ENCODE measurements at regions not wholly inside any gene's neighbourhood (a gene's known extent, or its start where the extent isn't known, plus 50 kb on each side); places are given as distances from the start of the nearest gene placed in this dataset.

- Histone ChIP-seq H3K36me3 (ENCODE audit: control insufficient read depth in 4 of 4, insufficient read depth in 3 of 4, low read depth in 1 of 4, low read length in 3 of 4) (no peaks in the 10 kb centered on the region), H3K9ac (ENCODE audit: low read depth in 1 of 2, low read length in 2 of 2) (no peak overlapping the region), H3K9me3 (ENCODE audit: control insufficient read depth in 4 of 4, low read length in 3 of 4) (no peaks in the 10 kb centered on the region), H3K4me3 (ENCODE audit: low read depth in 1 of 3, low read length in 3 of 3) (no peak overlapping the region), H3K27ac (ENCODE audit: low read depth in 1 of 2, low read length in 2 of 2) (no peak overlapping the region), H3K27me3 (ENCODE audit: control insufficient read depth in 4 of 4, insufficient read depth in 4 of 4, low read length in 3 of 4) (no peaks in the 10 kb centered on the region), H3K4me1 (ENCODE audit: control insufficient read depth in 4 of 4, insufficient read depth in 4 of 4, low read length in 3 of 4) (no peaks in the 10 kb centered on the region)
- DNase-seq (ENCODE audit: low spot score): no peak
- TF ChIP-seq TAF1 (conservative IDR thresholded peaks at IDR 0.05): no peak
- no peak for TF ChIP-seq HNF4G (IDR thresholded peaks at IDR 0.05)
- no peak for TF ChIP-seq EGR1 (IDR thresholded peaks at IDR 0.05; ENCODE audit: low read depth in 2 of 2)
- no peak for TF ChIP-seq RXRA (IDR thresholded peaks at IDR 0.05)
- TF ChIP-seq MAX (IDR thresholded peaks at IDR 0.05): no peak
- TF ChIP-seq, protein P1, sequence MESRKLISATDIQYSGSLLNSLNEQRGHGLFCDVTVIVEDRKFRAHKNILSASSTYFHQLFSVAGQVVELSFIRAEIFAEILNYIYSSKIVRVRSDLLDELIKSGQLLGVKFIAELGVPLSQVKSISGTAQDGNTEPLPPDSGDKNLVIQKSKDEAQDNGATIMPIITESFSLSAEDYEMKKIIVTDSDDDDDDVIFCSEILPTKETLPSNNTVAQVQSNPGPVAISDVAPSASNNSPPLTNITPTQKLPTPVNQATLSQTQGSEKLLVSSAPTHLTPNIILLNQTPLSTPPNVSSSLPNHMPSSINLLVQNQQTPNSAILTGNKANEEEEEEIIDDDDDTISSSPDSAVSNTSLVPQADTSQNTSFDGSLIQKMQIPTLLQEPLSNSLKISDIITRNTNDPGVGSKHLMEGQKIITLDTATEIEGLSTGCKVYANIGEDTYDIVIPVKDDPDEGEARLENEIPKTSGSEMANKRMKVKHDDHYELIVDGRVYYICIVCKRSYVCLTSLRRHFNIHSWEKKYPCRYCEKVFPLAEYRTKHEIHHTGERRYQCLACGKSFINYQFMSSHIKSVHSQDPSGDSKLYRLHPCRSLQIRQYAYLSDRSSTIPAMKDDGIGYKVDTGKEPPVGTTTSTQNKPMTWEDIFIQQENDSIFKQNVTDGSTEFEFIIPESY (IDR thresholded peaks at IDR 0.05): no peak
- no peak for TF ChIP-seq FOXA2 (IDR thresholded peaks at IDR 0.05)
- no peak for TF ChIP-seq HNF4A (conservative IDR thresholded peaks at IDR 0.05)
- TF ChIP-seq, protein P2, sequence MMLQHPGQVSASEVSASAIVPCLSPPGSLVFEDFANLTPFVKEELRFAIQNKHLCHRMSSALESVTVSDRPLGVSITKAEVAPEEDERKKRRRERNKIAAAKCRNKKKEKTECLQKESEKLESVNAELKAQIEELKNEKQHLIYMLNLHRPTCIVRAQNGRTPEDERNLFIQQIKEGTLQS (IDR thresholded peaks at IDR 0.05): no peak
- TF ChIP-seq CTCF (IDR thresholded peaks at IDR 0.05; ENCODE audit: low read depth, low read length, missing input control): no peak
- TF ChIP-seq, protein P3, sequence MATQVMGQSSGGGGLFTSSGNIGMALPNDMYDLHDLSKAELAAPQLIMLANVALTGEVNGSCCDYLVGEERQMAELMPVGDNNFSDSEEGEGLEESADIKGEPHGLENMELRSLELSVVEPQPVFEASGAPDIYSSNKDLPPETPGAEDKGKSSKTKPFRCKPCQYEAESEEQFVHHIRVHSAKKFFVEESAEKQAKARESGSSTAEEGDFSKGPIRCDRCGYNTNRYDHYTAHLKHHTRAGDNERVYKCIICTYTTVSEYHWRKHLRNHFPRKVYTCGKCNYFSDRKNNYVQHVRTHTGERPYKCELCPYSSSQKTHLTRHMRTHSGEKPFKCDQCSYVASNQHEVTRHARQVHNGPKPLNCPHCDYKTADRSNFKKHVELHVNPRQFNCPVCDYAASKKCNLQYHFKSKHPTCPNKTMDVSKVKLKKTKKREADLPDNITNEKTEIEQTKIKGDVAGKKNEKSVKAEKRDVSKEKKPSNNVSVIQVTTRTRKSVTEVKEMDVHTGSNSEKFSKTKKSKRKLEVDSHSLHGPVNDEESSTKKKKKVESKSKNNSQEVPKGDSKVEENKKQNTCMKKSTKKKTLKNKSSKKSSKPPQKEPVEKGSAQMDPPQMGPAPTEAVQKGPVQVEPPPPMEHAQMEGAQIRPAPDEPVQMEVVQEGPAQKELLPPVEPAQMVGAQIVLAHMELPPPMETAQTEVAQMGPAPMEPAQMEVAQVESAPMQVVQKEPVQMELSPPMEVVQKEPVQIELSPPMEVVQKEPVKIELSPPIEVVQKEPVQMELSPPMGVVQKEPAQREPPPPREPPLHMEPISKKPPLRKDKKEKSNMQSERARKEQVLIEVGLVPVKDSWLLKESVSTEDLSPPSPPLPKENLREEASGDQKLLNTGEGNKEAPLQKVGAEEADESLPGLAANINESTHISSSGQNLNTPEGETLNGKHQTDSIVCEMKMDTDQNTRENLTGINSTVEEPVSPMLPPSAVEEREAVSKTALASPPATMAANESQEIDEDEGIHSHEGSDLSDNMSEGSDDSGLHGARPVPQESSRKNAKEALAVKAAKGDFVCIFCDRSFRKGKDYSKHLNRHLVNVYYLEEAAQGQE (IDR thresholded peaks at IDR 0.05): no peak
- TF ChIP-seq JUND (IDR thresholded peaks at IDR 0.05): no peak
- TF ChIP-seq RAD21 (IDR thresholded peaks at IDR 0.05): no peak
- TF ChIP-seq FOXA1 (IDR thresholded peaks at IDR 0.05): no peak
- no peak for TF ChIP-seq GABPA (IDR thresholded peaks at IDR 0.05 in 1 of 2, conservative IDR thresholded peaks at IDR 0.05 in 1 of 2)
- TF ChIP-seq NR2F2 (IDR thresholded peaks at IDR 0.05): no peak
- TF ChIP-seq YY1 (IDR thresholded peaks at IDR 0.05): no peak
- no peak for TF ChIP-seq SP1 (IDR thresholded peaks at IDR 0.05)
- 66% methylated on average over 1 of the region's 1 CpG for WGBS
These were observed 86.5 kb upstream of the COG2 start for GRCh38 chr1:230555814-230556213.
